ENCODE measurements at regions not wholly inside any gene's neighbourhood (a gene's known extent, or its start where the extent isn't known, plus 50 kb on each side); places are given as distances from the start of the nearest gene placed in this dataset.

DNA sequence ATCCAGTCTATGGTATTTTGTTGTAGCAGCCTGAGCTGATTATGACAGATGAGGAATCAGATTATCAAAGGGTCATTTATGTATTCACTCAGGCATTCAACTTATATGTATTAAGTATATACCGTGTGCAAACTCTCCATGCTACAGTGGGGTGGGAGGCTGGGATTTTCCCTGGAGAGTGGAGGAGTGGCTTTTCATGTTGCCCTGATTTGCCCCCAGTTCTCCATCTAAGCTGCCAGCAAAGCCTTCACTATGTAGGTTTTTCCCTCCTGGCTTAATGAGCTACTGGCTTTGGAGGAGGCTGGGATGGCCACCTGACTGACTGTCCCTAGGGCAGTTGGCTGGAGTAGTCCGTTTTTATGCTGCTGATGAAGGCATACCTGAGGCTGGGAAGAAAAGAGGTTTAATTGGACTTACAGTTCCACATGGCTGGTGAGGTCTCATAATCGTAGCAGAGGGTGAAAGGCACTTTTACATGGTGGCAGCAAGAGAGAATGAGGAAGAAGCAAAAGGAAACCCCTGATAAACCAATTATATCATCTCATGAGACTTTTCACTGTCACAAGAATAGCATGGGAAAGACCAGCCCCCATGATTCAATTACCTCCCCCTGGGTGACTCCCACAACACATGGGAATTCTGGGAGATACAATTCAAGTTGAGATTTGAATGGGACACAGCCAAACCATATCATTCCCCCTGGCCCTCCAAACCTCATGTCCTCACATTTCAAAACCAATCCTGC lies 253.9 kb downstream of the RPLP1 start:
- TF ChIP-seq, protein P1, sequence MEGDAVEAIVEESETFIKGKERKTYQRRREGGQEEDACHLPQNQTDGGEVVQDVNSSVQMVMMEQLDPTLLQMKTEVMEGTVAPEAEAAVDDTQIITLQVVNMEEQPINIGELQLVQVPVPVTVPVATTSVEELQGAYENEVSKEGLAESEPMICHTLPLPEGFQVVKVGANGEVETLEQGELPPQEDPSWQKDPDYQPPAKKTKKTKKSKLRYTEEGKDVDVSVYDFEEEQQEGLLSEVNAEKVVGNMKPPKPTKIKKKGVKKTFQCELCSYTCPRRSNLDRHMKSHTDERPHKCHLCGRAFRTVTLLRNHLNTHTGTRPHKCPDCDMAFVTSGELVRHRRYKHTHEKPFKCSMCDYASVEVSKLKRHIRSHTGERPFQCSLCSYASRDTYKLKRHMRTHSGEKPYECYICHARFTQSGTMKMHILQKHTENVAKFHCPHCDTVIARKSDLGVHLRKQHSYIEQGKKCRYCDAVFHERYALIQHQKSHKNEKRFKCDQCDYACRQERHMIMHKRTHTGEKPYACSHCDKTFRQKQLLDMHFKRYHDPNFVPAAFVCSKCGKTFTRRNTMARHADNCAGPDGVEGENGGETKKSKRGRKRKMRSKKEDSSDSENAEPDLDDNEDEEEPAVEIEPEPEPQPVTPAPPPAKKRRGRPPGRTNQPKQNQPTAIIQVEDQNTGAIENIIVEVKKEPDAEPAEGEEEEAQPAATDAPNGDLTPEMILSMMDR (IDR thresholded peaks at IDR 0.05) = no peak
- TF ChIP-seq POLR2A (IDR thresholded peaks at IDR 0.05) (no peak), EP300 (IDR thresholded peaks at IDR 0.05) (no peak)

Measured in tibial nerve (tissue), 4 donors.